Right renal pelvis (tissue), 4 donors: ENCODE measurements at regions not wholly inside any gene's neighbourhood (a gene's known extent, or its start where the extent isn't known, plus 50 kb on each side); places are given as distances from the start of the nearest gene placed in this dataset.
A peak's percentile ranks its signal among the peaks of the same experiment; 100 is the strongest.

Experiments used
- DNase-seq, 4 donors: peaks; one replicate each; pipeline ENCODE4 v3.0.0-alpha.2; 2013; ENCODE audit warnings: low read depth in 4 of 4, low spot score in 3 of 4, missing footprints in 1 of 4

- DNase-seq = no peak
Observed at GRCh38 chr14:100638211-100638855, 51.1 kb upstream of the BEGAIN start.

DNA sequence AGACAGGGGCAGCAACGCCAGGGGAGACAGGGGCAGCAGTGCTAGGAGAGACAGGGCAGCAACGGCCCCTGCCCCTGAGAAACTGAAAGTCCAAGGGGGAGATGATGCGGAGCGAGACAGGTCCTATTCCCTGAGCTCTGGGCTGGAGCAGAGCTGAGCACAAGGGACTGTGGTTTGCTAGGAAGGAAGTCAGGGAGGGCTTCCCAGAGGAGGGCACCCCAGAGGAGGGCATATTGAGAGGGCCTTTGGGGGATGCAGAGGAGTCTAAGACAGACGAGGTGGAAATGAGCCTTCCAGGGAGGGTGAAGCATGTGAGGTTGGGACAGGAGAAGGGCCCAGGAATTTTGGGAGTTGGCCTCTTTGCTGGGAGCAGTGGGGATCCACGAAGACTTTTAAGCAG, 52.1 kb upstream of the BEGAIN start:
- no peak for DNase-seq

DNA sequence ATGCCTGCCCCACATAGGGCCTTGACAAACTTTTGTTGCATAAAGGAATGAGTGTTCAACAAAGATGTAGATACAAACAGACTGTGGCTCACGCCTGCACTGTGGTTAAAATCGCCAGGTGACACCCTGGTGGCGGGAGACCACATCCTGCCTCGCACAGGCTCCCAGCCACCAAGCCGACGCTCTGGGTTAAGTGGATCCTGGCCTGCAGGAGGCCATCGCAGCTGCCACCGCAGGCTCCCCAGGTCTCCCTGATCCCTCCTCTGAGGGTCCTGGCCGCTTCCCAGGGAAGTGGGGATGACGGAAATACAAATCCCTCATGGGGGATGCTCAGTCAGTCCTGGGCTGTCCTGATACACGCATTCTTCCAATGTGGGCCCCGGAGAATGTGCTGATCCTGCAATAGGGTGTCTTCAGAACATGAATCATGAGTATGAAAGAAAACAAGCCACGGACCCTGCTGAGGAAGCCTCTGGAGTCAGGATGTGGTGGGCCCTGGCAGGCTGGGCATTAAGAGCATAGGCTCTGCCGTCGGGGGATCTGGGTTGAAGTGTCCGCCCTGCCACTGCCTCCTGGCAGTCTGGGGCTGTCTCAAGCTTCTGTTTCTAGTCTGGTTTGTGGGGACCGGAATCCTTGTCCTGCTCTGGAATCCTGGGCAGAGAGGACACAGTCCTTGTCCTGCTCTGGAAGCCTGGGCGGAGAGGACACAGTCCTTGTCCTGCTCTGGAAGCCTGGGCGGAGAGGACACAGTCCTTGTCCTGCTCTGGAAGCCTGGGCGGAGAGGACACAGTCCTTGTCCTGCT, 53.5 kb upstream of the BEGAIN start:
- DNase-seq = no peak

- no peak for DNase-seq
Observed at GRCh38 chr14:100641274-100641860, 54.1 kb upstream of the BEGAIN start.

DNA sequence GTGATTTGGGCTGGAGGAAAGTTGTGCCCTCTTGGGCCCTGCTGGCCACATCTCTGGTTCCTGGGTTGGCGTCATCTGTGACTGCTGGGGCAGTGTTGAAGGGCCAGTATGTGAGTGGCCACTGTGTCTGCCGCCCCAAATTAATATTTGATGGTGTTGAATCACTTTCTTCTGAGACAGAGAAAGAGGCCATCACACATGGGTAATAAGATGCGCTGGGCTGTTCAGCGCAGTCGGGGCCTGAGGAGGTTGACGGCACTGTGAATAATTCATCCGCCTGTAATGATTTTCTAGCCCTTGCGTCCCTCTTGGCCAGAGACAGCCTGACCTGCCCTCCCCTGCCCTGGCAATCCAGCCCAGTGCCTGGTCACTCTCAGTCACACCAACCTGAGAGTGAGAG, 56.2 kb upstream of the BEGAIN start:
- DNase-seq = no peak

DNA sequence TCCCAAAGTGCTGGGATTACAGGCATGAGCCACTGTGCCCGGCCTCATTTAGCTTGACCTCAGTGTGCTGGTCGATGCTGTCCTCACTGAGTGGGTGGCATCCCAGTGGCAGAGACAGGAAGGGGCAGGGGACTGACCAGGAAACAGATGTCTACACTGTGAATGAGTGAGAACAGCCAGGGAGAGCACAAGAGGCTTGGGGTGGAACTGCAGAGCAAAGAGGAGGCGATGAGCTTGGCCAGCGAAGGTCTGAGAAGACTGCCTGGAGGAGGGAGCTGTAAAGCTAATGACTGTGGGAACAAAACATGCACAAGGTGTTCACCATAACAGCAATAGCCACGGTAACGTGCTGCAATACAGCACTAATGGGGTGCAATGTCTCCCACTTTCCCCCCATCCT, 57.2 kb upstream of the BEGAIN start:
- no peak for DNase-seq

GRCh38 chr14:100644784-100645183, 57.6 kb upstream of the BEGAIN start:
- no peak for DNase-seq

DNA sequence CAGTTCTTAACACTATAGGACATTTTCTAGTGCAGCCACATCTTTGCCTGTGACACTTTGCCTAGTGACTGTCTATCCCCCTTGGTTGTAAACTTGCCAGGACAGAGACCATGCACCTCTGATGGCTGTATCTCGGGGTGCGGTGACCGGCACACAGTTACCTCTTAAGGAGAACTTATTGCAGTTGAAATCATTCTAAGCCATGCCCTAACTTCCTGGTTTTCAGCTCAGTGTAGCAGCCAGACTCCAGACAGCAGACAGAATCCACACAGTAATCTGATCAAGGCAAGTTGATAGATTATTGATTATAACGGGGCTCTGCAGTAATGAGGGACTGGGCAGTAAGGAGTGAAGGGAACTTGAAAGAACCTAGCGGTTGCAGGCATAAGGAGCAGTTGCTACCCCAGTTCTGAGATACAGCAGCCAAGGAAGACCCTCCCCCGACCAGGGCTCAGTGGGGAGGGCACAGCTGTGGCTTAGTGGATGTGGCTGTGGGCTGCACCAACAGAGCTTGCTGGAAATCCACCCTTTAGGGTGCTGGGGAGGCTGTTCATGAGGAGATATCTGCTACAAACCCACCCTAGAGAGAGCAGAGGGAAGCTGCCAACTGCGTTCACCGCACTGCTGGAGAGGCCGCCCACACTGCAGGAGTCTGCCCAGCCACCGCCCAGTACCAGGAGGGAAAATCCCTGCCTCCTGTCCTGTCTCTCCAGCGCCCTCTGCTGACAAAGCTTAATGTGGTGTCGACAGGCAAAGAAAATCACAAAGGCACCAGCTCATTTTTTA, 58.2 kb upstream of the BEGAIN start:
- peak; percentile 62 to 74 (median 66) for DNase-seq

GRCh38 chr14:100645982-100646314, 58.7 kb upstream of the BEGAIN start:
- no peak for DNase-seq

GRCh38 chr14:100648474-100649172, 61.4 kb upstream of the BEGAIN start:
- no peak for DNase-seq

GRCh38 chr14:100649173-100649519, 61.9 kb upstream of the BEGAIN start:
- no peak for DNase-seq

DNA sequence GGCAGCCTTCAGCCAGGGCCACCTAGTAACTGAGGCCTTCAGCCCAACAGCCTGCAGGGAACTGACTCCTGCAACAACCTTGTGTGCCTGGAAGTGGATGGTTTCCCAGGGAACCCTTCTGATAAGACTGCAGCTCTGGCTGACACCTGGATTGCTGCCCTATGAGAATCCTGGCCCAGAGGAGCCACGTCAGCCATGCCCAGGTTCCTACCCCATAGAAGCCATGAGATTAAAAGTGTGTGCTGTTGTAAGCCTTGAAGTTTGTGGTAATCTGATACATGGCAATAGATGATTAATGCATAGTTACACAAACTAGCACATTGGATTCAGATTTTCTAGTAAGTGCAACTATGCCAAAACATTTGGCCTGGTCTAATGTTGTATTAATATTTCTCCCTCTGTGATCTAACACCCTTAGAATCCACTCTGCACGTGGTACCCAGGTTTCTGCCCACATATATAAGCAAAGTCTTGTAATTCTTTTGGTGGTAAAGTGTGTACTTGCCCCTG, 64.8 kb upstream of the BEGAIN start:
- no peak for DNase-seq

DNA sequence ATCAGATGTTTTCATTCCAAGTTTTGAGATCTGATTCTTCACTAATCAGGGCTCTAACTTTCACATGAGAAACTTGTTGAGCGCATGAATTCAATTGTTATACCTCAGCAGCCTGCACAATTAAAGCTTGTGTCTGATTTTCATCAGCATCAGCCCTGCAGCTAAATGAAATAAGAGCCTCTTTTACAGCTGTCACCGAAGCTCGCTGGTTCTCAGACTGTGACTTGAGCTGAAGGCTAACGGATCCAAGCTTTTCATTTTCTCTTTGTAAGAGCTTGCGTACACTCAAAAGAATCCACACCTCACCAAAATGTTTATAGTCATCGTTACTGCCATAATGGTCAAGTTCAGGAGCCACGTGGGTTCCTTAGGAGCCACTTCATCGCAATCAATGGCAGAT, 65.5 kb upstream of the BEGAIN start:
- no peak for DNase-seq

GRCh38 chr14:100653409-100653808, 66.2 kb upstream of the BEGAIN start:
- no peak for DNase-seq

- no peak for DNase-seq
Observed at GRCh38 chr14:100654025-100654813, 67.0 kb upstream of the BEGAIN start.

DNA sequence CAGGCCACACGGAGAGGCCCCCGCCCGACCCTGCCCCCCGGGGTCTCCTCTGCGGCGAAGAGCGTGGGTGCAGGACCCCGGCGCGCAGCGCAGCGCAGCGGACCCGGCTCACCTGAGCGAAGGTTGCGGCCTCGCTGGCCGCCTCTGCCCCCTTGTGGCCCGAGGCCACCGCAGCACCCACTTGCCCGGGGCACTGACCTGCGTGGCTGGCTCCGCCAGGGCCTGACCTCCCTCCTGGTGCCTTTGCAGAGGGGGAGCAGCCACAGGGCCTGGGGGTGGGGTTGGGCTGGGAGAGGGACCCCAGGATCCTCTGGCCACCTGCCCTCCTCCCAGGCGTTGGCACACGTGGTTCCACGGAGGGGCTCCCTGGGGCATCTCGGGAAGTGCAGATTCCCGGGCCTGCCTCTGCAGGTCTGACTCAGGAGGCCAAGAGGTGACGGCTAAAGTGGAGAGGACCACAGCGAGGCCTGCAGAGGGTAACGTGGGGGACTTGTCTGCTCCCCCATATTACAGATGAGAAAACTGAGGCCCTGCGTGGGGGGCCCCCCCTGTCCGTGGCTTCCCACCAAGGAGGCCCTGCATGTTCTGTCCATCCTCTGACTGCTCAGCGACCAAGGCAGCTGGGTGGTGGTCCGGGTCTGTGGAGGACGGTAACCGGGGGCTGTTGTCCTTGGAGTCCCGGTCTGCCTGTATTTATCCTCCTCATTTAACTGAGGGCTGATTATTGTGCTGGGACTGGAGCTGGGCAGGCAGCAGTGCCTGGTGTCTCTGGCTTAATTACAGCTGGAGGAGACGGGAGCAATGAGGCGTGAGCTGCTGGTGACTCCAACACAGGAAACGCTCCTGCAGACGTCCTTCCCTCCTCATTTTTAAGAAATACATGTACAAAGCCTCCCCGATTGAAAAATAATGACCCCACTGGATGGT, 67.9 kb upstream of the BEGAIN start:
- no peak for DNase-seq

- no peak for DNase-seq
Observed at GRCh38 chr14:100655741-100656085, 68.5 kb upstream of the BEGAIN start.

DNA sequence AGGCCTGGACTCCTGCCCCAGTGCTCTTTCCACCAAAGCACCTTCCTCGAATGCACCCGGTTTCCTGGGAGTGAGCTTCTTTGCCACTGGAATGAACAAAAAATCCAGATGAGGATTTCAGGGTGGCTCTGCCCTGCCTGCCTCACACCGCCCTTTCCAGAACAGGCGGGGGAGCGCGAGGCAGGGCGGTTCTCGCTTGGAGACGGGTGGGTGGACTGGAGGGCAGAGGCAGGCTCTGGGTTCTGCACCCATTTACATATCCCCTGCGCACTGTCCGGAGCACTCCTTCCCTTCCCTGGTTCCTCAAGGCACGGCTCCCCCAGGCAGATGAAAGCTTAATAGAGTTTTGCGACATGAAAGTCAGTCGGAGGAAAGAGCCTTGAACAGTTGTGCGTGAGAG, 69.7 kb upstream of the DLK1 start:
- no peak for DNase-seq

DNA sequence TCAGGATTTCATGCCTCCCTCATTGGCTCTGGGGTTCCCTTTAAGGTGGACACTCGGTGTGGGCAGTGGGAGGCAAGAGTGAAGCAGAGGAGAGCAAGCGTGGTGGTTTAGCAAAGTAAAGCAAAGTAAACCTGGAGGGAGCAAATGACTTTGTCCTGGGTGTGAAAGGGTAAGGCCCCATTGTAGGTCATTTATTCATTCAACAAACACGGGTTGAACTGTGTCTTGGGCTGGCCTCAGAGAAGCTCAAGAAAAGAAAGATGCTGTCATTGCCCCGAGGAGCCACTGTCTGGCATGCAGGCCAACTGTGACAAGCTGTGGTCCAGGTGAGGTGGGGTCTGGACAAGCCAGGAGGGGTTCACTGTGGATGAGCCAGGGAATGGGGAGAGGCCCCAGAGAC, 68.9 kb upstream of the DLK1 start:
- no peak for DNase-seq
